Activated CD4-positive, alpha-beta T cell treated with anti-CD3 and anti-CD28 coated beads, Interleukin-2, Interleukin-6, amounts not matched to agents 100 ng/mL and 50 ng/mL, durations not matched to agents 16 hours and 8 hours (primary cell): ENCODE measurements at regions not wholly inside any gene's neighbourhood (a gene's known extent, or its start where the extent isn't known, plus 50 kb on each side); places are given as distances from the start of the nearest gene placed in this dataset.

ENCODE experiments used
- DNase-seq: peaks from one replicate; pipeline ENCODE4 v3.0.0-alpha.2; 2020

DNA sequence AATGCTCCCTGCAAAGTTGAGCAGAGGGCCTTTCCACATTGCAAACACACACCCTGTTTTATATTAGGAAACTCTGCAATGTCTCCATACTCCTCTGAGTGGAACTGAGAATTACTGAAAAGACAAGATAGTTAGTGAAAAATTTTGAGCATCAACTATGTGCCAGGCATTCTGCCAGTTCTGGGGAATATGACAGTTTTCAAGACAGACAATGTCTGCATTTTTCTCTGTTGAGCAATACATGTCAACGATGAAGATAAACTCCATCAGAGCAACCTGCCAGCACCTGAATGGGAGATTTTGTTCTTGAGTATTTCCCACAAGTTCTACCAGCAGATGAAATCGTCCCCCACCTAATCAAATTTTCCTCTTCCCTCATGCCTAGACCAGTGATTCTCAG lies 203.4 kb upstream of the BMPER start:
- DNase-seq, result no peak

DNA sequence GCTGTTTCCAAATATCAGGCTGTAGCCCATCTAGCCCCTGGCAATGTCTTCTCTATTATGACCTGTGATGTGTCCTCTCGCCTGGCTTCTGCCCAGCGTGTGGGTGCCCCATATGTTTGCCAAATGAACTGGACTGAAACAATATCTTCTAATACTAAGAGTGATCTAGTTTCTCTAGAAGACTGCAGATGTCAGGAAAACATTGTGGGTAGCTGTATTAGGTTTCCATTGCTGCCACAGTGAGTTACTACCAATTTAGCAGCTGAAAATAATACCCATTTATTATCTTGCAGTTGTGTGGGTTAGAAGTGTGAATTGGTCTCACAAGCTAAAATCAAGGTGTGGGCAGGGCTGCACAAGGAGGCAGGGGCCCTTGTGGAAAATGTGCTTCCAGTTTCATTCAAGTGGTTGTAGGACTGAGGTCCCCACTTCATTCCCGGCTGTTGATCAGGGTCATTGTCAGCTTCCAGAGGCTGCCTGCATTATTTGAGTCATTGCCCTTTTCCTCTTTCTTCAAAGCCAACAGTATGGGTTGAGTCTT lies 202.8 kb upstream of the BMPER start:
- DNase-seq, result no peak

DNA sequence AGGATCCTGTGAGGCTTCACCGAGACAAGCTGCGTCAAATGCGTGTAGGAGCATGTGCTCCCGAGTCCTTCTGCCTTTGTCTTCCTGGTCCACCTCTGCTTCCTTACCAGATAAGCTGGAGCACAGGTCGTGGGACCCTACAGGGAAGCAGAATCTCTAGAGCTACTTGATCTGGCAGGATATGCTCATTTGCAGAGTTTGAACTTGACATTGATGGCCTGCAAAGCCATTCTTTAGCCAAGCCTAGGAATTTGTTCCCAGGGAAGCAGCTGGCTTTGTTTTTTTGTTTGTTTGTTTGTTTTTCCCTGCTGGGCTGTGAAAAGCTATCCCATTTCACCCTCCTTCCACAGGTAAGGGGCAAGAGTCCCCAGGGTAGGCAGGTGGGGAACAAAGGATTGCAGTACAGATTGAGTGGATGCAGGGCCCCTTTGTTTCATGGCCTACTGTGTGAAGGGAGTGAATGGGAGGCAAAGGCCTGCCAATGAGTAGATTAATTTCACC lies 200.0 kb upstream of the BMPER start:
- no peak for DNase-seq

DNA sequence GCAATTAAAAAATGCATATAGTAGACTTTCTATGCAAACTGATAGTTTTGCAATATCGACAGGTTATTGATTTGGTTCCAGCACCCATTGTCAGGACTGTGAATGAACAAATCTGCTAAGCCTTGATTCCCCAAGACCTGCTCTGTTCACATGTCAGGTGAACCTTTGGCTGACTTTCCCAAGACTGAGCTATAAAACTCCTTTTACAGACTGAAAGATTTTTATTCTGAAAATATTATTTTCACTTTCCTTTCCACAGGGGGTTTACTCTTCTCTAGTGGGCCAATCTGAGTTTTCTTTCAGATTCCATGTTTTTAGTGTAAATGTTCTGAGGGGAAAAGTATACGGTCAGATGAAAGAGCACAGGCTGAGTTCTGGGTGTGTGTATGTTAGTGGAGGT lies 199.2 kb upstream of the BMPER start:
- DNase-seq, result no peak

DNA sequence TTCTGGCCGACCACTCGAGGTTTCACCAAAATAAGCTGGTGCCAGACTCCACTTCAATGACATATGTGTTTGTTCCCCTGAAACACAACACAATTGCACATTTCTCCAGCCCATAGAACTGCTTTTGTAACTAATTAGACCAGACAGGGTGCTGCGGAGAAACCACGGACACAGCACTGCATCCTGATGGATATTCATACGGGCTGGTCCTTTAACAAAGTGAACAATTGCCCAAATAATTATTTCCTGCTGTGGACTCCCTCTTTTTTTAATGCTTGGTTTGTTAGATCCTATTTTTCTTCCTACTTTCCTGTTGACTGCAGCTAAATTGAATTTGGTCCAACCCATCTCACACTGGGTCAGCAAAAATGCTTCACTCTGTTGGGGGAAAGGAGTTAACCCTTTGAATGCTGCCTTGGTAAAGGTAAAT lies 198.6 kb upstream of the BMPER start:
- DNase-seq, result no peak

DNA sequence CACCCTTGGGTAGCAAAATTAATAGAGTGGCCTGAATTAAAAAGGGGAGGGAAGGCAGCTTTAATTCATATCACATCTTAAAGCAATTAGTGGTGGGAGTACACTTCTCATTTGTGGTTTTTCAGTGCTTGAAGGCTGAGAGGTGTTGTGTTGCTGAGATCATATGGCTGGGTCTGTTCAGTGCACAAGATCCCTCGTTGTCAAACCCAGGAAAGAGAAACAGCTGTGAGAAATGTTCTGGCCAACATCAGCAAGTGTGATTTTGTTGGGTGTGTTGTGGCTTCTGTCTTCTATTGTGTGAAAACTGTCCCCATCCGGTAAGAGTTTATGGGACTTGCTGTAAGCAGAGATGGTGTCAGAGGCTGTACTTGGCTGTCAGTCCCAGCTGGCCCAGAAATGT lies 197.9 kb upstream of the BMPER start:
- DNase-seq, result no peak

DNA sequence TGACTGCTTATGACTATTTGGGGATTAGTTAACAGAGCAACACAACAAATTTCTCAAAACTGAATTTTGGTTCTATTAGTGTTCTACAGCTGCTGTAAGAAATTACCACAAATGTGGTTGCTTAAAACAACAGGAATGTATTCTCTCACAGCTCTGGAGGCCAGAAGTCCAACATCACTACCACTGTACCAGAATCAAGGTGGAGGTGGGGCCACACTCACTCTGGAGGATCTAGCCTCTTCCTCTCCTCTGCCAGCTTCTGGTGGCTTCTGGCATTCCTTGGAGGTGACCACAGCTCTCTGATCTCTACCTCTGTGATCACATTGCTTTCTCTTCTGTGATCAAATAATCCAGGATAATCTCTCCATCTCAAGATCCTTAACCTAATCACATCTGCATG lies 194.7 kb upstream of the BMPER start:
- DNase-seq, result no peak

DNA sequence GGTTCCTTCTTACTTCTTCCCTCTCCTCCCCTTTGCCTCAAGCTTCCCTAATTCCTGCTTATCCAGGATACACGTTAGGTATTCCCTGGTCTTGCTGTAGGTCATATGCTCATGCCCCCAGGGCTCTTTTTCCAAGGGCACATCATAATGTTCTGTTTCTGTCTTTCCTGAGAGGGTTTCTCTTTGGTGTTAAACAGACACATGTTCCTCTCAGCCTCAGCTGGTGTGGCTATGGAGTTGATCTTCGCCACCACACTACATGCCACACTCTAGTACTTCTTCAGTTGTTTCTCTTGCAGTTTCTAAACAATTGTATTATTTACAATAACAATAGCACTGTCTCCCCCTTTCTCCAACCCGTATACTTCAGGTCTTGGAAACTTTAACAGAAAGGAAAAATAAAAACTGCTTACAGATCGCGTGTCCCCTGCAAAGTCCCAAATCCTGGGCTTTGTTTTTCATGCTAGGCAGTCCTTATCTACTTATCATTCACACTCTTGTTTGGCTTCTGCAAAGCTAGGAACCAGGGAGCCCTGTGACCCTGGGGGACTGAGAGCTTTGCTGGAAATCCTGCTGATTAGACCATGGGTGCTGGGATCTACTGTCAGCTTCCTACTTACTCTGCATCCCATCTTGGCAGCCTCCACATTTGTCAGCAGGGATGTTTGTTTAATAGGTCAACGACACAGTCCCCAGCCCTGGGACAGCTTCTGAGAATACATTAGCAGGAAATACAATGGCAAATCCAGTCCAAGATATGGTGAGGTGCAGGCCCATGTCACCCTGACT lies 193.9 kb upstream of the BMPER start:
- DNase-seq, result no peak

DNA sequence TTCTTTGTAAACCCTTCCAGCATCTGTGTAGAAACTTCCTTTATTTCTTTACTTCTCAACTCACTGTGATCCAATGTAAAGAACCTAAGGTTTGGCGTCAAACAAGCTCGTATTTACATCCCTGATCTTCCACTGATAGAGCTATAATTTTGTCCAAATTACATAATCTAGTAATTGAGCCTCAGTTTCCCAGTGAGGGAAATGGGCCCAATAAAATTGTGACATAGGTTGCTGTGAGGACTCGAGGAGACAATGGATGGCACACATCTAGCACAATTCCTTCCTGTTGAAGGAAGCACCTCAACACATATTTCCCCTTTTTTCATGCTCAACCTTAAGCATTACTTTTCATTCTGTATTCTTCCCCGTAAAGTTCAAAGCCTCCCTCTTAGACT lies 193.3 kb upstream of the BMPER start:
- no peak for DNase-seq

DNA sequence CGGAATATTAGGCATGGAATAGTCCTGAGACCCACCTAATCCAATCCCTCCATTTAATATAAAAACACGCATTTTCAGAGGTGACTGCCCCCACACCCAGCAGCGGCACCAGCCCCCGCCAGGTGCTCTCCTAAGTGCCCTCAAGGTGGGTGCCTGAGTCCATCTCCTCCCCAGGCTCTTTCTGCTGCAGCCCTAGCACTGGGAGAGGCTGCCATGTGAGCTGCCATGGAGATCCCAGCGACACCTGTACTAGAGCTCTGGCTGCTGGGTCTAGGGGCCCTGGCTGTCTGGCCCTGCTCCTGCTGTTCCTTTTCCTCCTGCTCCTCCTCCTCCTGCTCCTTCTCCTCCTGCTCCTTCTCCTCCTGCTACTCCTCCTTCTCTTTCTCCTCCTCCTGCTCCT lies 191.1 kb upstream of the BMPER start:
- DNase-seq, result no peak

DNA sequence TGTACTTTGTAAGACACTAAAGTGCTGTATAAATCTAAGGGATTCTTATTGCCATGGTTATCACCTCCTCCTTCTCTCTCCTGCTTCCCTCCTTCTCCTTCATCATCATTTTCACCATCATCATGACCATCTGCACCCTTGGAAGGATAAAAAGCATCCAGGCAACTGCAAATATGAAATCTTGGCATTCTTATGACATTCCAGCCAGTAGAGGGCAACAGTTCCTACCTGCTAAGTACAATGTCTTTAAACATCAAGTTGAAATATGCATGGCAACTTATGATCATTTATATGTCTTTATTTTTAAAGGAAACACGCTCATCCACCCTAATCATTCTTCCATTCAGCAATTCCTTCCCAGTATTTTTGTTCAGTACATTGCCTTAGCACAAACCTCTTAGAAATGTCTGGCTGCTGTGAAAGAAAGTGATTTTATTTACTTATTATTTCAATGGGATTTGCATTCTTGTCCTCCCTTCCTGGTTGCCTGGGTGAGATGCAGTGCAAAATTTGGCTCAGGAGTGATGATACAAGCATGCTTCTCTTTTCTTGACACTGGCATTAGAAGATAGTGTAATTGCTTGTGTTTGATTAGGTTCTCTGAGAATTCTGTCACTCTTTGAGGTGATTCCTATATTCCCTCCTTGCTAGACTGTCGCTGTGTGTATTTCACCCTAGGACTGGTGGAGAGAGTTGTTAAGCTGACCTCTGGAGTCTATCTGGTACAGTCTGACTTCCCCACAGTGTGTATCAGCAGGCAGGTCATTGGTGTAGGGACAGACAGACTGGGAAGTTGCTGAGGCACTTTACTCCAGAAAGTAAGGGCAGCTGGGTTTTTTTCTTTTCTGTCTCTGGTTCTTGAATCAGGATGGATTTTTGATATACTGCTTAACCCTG lies 188.5 kb upstream of the BMPER start:
- no peak for DNase-seq

DNA sequence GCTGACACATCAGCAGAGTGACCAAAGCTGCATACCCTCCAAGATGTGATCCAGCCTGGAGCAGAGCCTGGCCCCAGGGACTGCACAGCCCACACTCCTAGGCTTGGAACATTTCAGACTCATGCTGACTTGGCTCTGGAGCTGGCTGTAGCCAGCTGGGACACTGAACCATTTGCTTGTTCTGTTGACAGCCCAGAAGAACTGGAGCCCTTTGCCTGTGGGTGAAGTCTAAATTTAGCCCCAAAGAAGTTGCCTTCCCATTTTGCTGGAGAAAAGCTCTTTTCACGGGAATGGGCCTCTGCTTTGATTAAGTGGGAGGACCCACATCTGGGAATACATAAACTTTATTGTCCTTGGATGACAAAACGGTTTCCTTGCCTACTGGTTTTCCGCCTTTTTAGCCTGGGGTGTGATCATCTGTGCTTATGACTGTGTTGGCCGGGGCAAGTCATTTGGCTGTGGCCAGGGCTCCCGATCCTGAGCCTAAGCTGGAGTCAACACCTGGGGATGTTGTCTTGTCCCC lies 186.2 kb upstream of the BMPER start:
- no peak for DNase-seq

DNA sequence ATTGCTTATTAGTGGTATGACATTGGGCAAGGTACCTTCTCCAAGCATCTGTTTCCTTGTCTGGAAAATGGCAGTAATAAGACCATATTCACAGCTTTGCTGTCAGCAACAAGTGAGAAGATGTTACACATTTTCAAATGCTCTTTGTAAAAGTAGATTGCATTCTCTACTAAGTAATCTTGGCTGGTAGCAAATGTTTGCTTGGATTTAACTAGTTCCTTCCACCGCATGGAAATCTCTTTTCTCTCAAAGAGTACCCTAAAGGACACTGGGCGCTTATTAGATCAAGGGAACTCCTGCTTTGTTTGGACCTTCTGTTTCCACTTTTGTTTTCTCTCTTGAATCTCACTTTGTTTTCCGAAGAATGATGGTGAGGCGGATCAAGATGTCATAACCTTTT lies 185.2 kb upstream of the BMPER start:
- no peak for DNase-seq

DNA sequence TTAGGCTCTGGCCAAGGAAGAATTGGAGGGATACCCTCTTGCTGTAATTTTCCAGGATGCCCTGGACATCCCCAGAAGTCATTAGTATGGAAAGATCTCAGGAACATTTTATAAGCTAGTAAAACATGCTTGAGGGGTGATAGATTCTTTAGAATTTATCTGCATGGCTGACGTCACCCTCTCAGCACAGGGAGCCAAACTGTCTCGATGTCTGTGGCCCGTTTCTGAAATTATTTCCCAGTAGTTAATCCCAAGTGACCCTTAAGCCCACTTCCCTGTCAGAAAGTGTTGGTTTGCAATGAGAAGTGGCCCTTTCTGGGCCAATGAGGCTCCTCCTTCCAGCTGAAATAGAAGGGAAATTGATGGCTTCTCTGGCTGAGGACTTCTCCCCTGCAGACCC lies 184.5 kb upstream of the BMPER start:
- no peak for DNase-seq

DNA sequence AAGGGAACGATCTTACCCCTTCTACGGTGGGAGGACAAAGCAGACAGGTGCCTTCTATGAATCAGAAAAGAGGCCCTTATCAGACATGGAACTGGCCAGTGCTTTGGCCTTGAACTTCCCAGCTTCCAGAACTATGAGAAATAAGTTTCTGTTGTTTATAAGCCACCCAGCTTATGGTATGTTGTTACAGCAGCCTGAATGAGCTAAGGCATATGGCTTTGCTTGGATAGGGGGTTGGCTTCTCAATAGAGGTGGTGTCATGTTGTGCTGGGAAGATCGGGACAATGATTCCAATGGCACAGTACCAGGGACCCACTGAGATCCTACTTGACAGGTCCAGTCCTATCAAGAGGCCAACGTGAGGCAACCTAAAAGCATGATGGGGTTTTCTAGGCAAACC lies 183.4 kb upstream of the BMPER start:
- no peak for DNase-seq

DNA sequence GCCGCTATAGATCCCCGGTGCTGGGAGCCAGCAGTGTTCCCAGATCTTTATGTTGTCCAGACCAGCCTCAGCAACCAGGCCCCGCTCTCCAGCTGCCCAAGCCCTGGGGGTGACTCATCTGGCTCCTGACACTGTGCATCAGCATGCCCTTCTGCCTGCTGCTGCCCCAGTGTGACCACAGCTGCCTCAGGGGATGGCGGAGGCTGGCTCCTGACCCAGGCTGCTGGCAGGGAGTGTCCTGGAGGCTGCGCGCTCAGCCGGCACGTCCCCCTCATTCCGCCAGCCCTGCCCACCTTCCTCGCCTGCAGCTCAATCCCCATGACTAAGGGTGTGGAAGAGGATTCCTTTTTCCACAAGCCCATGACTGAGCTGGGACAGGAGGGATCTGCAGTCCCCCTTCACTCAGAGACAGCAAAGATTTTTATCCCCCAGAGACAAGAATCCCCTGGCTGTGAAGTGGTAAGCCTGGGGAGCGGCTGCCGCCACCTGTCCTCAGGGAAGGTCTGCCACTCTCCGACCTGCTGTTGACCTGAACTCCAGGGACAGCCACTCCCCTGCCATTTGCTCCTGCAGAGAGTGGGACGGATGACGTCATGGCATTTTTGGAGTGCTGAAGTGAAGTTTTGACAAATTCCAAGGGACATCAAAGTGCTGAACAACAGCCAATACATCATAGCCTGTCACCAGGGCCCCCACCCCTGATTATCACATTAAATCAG lies 182.8 kb upstream of the BMPER start:
- no peak for DNase-seq

DNA sequence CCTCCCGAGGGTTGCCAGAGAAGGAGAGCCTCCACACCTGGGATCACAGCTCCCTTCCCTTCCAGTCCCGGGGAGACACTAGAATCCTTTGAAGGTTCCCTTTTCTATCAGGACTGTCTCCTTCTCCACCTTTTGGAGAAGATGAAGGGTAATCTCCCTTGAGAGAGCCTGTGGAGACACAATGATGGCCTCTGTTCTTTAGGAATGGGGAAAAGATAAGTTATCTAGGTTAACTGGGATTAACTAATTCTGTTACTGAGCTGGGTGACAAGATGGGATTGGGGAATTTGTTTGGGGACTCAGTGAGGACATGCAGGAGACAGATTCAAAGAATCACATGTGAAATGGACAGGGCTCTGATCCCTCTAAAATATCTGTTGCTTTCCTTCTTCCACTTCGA lies 181.1 kb upstream of the BMPER start:
- no peak for DNase-seq

DNA sequence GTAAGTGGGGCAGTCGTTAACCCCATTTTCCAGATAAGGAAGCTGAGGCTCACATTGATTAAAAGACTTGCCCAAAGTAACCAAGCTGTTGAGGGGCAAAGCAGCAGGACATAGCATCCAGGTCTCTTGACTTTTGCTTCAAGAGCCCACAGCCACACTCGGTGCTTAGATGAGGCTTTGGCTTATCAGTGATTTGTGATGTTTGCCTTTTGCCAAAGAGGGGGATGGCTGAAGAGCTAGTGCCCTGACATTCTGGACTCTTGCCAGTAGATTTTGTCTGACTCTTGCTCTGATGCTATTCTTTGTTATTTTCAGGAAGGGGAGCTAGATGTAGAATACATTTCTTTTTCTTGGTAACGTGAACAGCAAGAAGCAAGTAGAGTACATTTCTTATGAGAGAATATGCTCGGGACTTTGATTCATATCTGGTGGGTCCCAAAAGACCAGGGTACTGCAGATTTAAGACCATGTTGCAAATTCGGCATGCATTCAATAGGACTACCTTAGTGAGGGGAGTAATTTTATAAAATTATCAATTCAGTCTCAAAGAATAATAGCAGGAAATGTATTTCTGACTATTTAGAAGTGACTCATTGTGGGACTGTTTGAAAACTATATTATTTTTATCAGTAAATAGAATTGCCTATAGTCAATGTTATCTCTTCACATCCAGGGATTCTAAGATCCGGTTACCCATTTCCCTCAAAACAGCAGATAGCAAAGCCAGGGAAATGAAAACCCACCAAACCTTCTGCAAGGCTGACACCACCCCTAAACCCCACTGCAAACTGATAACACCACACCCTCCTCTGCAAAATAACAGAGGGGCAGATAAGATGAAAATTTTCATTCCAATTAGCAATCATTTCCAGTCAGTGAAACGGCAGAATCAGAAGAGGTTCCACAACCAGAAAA lies 180.0 kb upstream of the BMPER start:
- DNase-seq, result no peak

DNA sequence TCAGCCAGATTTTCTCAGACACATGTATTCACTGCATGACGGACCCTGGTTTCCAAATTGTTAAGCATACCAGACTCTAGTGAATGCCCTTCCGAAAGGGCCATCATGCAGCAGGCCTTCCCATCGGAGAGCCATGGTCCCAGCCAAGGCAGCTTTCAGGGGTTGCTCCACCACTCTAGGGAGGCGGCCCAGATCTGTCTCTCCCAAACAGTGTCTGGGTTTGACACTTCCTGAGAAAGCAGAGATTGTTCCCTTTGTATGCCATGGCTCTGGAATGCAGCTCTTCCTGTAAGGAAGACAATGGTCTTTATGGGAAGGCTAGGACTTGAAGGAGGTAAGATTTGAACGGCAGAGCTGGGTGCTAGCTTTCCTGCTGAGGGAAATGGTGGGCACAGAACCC lies 178.8 kb upstream of the BMPER start:
- DNase-seq, result no peak

DNA sequence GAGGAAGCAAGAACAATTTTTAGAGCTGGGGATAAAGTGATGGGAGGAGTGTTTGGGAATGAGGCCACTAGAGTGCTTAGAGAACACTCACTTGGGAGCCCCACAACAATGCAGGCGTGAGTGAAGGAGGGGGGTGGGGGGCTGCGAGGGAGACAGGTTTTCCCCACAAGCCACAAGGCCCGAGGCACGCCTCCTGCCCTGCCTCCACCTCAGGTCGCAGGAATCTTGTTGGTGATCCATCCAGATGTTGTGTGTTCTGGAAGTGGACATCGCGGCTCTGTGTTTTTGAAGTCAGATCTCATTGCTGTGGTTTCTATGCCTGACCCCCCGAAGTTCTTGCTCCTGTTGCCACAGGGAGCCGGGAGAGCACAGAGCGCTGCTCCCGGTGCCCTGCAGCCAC lies 178.0 kb upstream of the BMPER start:
- DNase-seq, result no peak

DNA sequence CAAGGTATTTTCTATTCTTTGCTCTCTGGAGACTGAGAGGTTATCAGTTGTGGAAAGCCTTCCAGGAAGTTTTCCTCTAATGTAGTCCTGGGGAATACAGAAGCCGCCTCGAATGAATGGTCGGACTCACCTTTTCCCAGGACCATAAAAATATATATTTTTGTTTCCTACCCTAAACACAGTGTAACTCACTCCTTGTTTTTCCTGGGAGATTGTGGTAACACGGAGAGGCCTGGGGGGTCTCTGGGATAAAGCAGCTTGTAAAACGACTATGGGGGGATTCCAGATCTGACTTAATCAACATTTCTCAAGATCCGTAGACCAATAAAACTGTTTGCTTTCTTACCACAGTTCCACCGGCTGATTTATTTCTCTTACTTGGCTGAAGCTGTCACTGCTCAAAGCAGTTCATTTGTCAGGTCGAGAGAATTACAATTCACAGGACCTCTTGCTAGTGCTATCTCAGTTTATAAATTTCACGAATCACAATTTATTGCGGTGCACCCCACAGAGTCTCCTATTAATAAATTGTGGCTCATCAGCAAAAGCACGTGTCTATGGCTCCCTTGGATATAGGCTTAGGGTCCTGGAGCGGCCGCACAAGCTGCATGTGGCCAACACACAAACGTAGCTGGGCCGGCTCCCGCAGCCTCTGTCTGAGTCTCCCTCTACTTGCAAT lies 176.3 kb upstream of the BMPER start:
- DNase-seq, result no peak
